GM19324 (cell line): ENCODE measurements at regions not wholly inside any gene's neighbourhood (a gene's known extent, or its start where the extent isn't known, plus 50 kb on each side); places are given as distances from the start of the nearest gene placed in this dataset.
"Not testable (repeated sequence)": the region's sequence is repeated elsewhere in the genome, so short reads cannot be mapped to it uniquely, and the experiment has no call there.

Experiments
- ATAC-seq: cut with Tn5 transposase; IDR thresholded peaks from one replicate; pipeline ENCODE4 v1.9.1; 2021; ENCODE audit warnings: mild to moderate bottlenecking, moderate library complexity; ENCODE audit not compliant: unreplicated experiment, low FRiP score

- ATAC-seq, result no peak
These were observed 125.0 kb downstream of the URI1 start for GRCh38 chr19:30066781-30067759.

- ATAC-seq, result not testable (repeated sequence)
These were observed 126.0 kb downstream of the URI1 start for GRCh38 chr19:30067956-30068506.

GRCh38 chr19:30068528-30069395 lies 126.7 kb downstream of the URI1 start:
- ATAC-seq, result no peak

GRCh38 chr19:30069535-30070197 lies 127.6 kb downstream of the URI1 start:
- no peak for ATAC-seq

- no peak for ATAC-seq
These were observed 128.3 kb downstream of the URI1 start for GRCh38 chr19:30070198-30070967.

GRCh38 chr19:30070968-30071632 lies 129.1 kb downstream of the URI1 start:
- ATAC-seq, result no peak

- no peak for ATAC-seq
These were observed 129.8 kb downstream of the URI1 start for GRCh38 chr19:30071871-30072270.

GRCh38 chr19:30073152-30074000 lies 131.3 kb downstream of the URI1 start:
- no peak for ATAC-seq

- no peak for ATAC-seq
These were observed 132.1 kb downstream of the URI1 start for GRCh38 chr19:30074096-30074495.

- ATAC-seq, result no peak
These were observed 133.0 kb downstream of the URI1 start for GRCh38 chr19:30074741-30075715.

- ATAC-seq, result no peak
These were observed 134.1 kb downstream of the URI1 start for GRCh38 chr19:30076101-30076551.

GRCh38 chr19:30076751-30077670 lies 135.0 kb downstream of the URI1 start:
- no peak for ATAC-seq

- ATAC-seq, result no peak
These were observed 135.9 kb downstream of the URI1 start for GRCh38 chr19:30077851-30078355.

- no peak for ATAC-seq
These were observed 136.4 kb downstream of the URI1 start for GRCh38 chr19:30078381-30078910.

- no peak for ATAC-seq
These were observed 137.2 kb downstream of the URI1 start for GRCh38 chr19:30079200-30079599.
